Mesothelial cell of epicardium (in vitro differentiated cells): ENCODE measurements at regions not wholly inside any gene's neighbourhood (a gene's known extent, or its start where the extent isn't known, plus 50 kb on each side); places are given as distances from the start of the nearest gene placed in this dataset.

Experiments used
- DNase-seq, 2 experiments: peaks; one replicate each; pipeline ENCODE4 v3.0.0; 2021; ENCODE audit warnings: low spot score in 2 of 2; ENCODE audit not compliant: unreplicated experiment in 2 of 2
- H3K27ac Mint-ChIP-seq: 2 replicates; pipeline ENCODE4 v1.8.0; 2021; ENCODE audit warnings: mixed read lengths
- H3K27me3 Mint-ChIP-seq: 2 replicates; pipeline ENCODE4 v1.8.0; 2021; ENCODE audit warnings: low read depth, mixed read lengths
- H3K36me3 Mint-ChIP-seq: 2 replicates; pipeline ENCODE4 v1.8.0; 2021; ENCODE audit warnings: mixed read lengths
- H3K4me1 Mint-ChIP-seq: 2 replicates; pipeline ENCODE4 v1.8.0; 2021; ENCODE audit warnings: mixed read lengths
- H3K4me3 Mint-ChIP-seq: 2 replicates; pipeline ENCODE4 v1.8.0; 2021; ENCODE audit warnings: mild to moderate bottlenecking, moderate library complexity, mixed read lengths
- H3K9me3 Mint-ChIP-seq: 2 replicates; pipeline ENCODE4 v1.8.0; 2021; ENCODE audit warnings: mixed read lengths
- CTCF ChIP-seq: fragments of 200-600 bp; sonication (generic); IDR thresholded peaks from one replicate; pipeline ENCODE4 v1.5.0; 2021; ENCODE audit warnings: antibody characterized with exemption; ENCODE audit not compliant: unreplicated experiment

DNA sequence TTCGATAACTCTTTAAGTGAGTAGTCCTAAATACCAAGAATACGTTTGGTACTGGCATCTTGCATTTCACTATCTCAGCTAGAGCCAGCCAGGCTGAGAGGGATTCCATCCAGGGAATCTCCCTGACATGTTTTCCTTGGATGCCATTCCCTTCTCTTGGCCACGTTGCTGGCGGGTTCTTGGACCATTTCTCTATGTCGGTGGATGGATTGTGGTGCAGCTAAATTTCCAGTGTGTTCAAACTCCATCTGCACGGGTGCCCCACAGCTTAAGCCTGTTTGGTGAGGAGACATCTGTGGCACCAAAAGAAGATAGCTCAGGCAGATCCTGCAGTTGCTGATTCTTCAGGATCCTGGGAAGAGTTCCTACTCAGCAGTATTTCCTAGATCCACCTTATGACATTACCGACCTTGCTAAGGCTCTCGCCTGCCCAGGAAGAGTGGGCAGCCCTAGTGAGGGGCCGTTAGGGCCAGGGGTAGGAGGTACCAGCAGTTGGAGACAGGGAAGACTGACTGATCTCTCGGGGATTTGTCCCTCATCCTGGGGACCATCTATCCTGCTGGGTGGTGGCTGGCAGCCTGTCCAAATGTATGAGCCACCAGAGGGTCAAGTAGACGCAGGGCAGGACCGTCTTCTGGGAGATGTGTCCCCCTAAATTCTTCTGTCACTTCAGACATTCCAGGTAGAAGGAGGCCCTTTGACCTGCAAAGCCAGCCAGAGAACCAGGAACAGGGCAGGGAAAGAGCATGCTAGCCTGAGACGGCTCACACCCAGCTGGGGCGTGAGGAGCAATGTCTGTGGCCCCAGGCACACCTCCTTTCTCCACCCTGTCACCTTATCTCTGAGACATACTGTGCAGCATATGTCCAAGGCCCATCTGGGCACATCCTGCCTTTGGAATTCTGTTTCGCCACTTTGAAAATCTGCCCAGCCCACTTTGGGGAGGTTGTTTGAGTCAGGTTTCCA is 72.6 kb upstream of the CAPRIN2 start:
- H3K27me3 Mint-ChIP-seq: peaks cover 15% of the 10 kb centered on the region
- no peak overlapping the region for H3K27ac Mint-ChIP-seq
- H3K9me3 Mint-ChIP-seq: peaks cover 5% of the 10 kb centered on the region
- no peak for DNase-seq
- no peak overlapping the region for H3K4me3 Mint-ChIP-seq
- TF ChIP-seq CTCF: no peak
- no peaks in the 10 kb centered on the region for H3K36me3 Mint-ChIP-seq
- H3K4me1 Mint-ChIP-seq: peaks cover 9% of the 10 kb centered on the region

GRCh38 chr12:30826276-30826675 is 71.5 kb upstream of the CAPRIN2 start:
- no peak for TF ChIP-seq CTCF
- no peak for DNase-seq
- peaks cover 17% of the 10 kb centered on the region for H3K4me1 Mint-ChIP-seq
- H3K4me3 Mint-ChIP-seq: no peak overlapping the region
- H3K9me3 Mint-ChIP-seq: no peaks in the 10 kb centered on the region
- no peak overlapping the region for H3K27ac Mint-ChIP-seq
- peaks cover 15% of the 10 kb centered on the region for H3K27me3 Mint-ChIP-seq
- no peaks in the 10 kb centered on the region for H3K36me3 Mint-ChIP-seq

DNA sequence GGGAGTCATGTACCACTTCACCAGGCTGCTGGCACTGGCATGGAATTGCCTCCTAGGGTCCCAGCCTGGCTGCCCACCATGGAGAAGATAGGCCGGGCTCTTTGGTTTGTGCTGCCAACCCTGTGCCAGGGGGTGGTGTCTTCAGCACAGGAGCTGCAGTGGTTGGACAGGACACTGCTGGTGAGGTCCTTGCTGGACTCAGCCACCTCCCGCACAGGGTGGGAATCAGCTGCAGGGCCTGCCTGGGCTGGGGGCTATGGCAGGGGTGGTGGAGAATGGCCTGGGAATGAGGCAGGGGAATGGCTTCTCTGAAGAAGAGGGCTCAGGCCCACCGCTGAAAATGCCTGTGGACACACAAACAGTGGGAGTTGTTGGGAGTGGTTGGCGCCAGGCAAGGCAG is 70.6 kb upstream of the CAPRIN2 start:
- peaks cover 14% of the 10 kb centered on the region for H3K27me3 Mint-ChIP-seq
- no peaks in the 10 kb centered on the region for H3K9me3 Mint-ChIP-seq
- H3K4me1 Mint-ChIP-seq: peaks cover 27% of the 10 kb centered on the region
- DNase-seq: no peak
- H3K36me3 Mint-ChIP-seq: no peaks in the 10 kb centered on the region
- H3K4me3 Mint-ChIP-seq: no peak overlapping the region
- no peak overlapping the region for H3K27ac Mint-ChIP-seq
- no peak for TF ChIP-seq CTCF

GRCh38 chr12:30824311-30824710 is 69.6 kb upstream of the CAPRIN2 start:
- Mint-ChIP-seq H3K9me3 (no peaks in the 10 kb centered on the region), H3K27ac (peak overlapping the region; percentile 8), H3K4me3 (peak overlapping the region; percentile 85), H3K4me1 (peaks cover 28% of the 10 kb centered on the region), H3K27me3 (peaks cover 8% of the 10 kb centered on the region), H3K36me3 (peaks cover 3% of the 10 kb centered on the region)
- DNase-seq: no peak
- no peak for TF ChIP-seq CTCF

GRCh38 chr12:30823764-30824163 is 69.0 kb upstream of the CAPRIN2 start:
- Mint-ChIP-seq H3K27me3 (peaks cover 4% of the 10 kb centered on the region), H3K9me3 (no peaks in the 10 kb centered on the region), H3K4me1 (peaks cover 28% of the 10 kb centered on the region), H3K4me3 (peak overlapping the region; percentile 85), H3K36me3 (peaks cover 5% of the 10 kb centered on the region), H3K27ac (peak overlapping the region; percentile 95)
- DNase-seq: no peak
- no peak for TF ChIP-seq CTCF
